WERI-Rb-1 (cell line): ENCODE measurements at regions not wholly inside any gene's neighbourhood (a gene's known extent, or its start where the extent isn't known, plus 50 kb on each side); places are given as distances from the start of the nearest gene placed in this dataset.

Source experiments
- DNase-seq: peaks from one replicate; pipeline ENCODE4 v3.0.0-alpha.2; 2020
- H3K27ac ChIP-seq: fragments of 250-450 bp; sonication (Bioruptor Pico); 2 replicates; pipeline ENCODE4 v1.5.1; 2020; ENCODE audit warnings: mild to moderate bottlenecking, moderate library complexity
- H3K27me3 ChIP-seq: fragments of 250-450 bp; sonication (Bioruptor Pico); 2 replicates; pipeline ENCODE4 v1.5.1; 2021; ENCODE audit warnings: mild to moderate bottlenecking, low read depth, moderate library complexity; ENCODE audit not compliant: insufficient read depth, severe bottlenecking
- H3K36me3 ChIP-seq: fragments of 250-450 bp; sonication (Bioruptor Pico); 2 replicates; pipeline ENCODE4 v1.5.1; 2020; ENCODE audit warnings: mild to moderate bottlenecking, moderate library complexity
- H3K4me3 ChIP-seq: 2 replicates; pipeline ENCODE4 v1.5.1; 2011; ENCODE audit warnings: low read depth, mild to moderate bottlenecking, control low read depth, low read length
- H3K9me3 ChIP-seq: fragments of 250-450 bp; sonication (Bioruptor Pico); 2 replicates; pipeline ENCODE4 v1.5.1; 2021; ENCODE audit warnings: mild to moderate bottlenecking, moderate library complexity; ENCODE audit not compliant: severe bottlenecking
- TF ChIP-seq, protein P1 (sequence below): IDR thresholded peaks from 2 replicates; pipeline ENCODE4 v1.5.1; 2011; ENCODE audit warnings: low read depth, mild to moderate bottlenecking, control low read depth, inconsistent platforms, low read length

DNA sequence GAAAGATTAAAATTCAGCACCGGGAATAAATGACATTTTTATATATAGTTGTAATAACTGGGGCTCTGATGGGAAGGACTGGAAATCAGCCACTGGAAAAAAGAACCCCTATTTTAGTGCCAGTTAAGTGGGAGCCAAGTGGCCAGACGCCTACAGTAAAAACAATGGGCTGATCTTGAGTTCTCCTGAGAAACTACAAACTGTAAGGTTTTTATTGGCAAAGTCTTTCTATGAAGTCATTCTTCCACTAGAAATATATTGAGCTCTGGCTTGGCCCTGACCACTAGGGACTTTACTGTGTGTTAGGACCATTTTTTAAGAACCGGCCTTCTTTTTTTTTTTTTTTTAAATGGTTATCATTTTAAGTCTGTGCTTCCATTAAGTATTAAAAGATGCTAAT is 79.6 kb downstream of the ZNF22 start:
- Histone ChIP-seq H3K27me3 (no peaks in the 10 kb centered on the region), H3K9me3 (no peaks in the 10 kb centered on the region), H3K36me3 (no peaks in the 10 kb centered on the region), H3K27ac (no peak overlapping the region), H3K4me3 (no peak overlapping the region)
- DNase-seq: no peak
- TF ChIP-seq, protein P1, sequence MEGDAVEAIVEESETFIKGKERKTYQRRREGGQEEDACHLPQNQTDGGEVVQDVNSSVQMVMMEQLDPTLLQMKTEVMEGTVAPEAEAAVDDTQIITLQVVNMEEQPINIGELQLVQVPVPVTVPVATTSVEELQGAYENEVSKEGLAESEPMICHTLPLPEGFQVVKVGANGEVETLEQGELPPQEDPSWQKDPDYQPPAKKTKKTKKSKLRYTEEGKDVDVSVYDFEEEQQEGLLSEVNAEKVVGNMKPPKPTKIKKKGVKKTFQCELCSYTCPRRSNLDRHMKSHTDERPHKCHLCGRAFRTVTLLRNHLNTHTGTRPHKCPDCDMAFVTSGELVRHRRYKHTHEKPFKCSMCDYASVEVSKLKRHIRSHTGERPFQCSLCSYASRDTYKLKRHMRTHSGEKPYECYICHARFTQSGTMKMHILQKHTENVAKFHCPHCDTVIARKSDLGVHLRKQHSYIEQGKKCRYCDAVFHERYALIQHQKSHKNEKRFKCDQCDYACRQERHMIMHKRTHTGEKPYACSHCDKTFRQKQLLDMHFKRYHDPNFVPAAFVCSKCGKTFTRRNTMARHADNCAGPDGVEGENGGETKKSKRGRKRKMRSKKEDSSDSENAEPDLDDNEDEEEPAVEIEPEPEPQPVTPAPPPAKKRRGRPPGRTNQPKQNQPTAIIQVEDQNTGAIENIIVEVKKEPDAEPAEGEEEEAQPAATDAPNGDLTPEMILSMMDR: no peak

DNA sequence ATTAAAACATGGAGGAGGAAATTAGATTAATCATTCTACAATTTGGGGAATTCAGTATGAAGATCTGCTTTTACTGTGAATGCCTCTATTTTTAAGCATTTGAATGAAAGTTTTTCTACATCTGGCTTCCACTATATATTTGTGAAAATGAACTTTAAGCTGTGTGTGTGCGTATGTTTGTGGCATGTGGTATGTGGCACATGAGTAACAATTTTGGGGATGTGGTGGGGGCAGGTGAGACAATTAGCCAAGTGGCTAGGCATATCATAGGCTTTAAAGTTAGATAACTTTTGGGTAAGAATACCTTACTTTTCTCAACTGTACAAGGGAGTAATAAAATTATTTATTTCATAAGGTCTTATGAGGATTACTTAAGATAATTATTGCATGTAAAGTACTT is 81.5 kb downstream of the ZNF22 start:
- TF ChIP-seq, protein P1: no peak
- Histone ChIP-seq H3K27me3 (no peaks in the 10 kb centered on the region), H3K4me3 (no peak overlapping the region), H3K36me3 (no peaks in the 10 kb centered on the region), H3K27ac (no peak overlapping the region), H3K9me3 (peaks cover 2% of the 10 kb centered on the region)
- DNase-seq: no peak

DNA sequence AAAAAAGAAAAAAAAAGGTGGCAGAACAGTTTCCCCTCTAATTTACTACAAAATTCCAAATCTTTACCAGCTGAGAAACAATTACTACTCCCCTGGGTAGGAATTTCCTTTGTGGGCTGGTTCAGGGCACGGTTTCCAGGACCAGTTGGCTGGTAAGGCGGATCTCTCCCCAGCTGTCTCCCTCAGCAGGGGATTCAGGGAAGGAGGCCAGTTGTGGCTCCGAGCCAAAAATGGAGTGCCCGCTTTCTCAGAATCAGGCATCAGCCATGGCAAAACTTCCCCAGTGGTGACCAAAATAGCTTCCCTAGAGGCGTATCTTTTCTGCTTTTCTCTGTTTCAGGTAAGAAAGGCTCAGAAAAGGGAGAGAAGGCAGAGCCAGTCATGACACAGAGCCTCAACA is 91.2 kb downstream of the ZNF22 start:
- TF ChIP-seq, protein P1: no peak
- H3K4me3 ChIP-seq: no peak overlapping the region
- H3K27me3 ChIP-seq: no peaks in the 10 kb centered on the region
- no peaks in the 10 kb centered on the region for H3K9me3 ChIP-seq
- H3K27ac ChIP-seq: no peak overlapping the region
- H3K36me3 ChIP-seq: no peaks in the 10 kb centered on the region
- DNase-seq: no peak

GRCh38 chr10:45093945-45094344 is 93.2 kb downstream of the ZNF22 start:
- H3K27ac ChIP-seq: no peak overlapping the region
- H3K27me3 ChIP-seq: no peaks in the 10 kb centered on the region
- no peak for DNase-seq
- no peaks in the 10 kb centered on the region for H3K36me3 ChIP-seq
- TF ChIP-seq, protein P1: no peak
- no peaks in the 10 kb centered on the region for H3K9me3 ChIP-seq
- no peak overlapping the region for H3K4me3 ChIP-seq

GRCh38 chr10:45095286-45095685 is 94.6 kb downstream of the ZNF22 start:
- H3K27ac ChIP-seq: no peak overlapping the region

DNA sequence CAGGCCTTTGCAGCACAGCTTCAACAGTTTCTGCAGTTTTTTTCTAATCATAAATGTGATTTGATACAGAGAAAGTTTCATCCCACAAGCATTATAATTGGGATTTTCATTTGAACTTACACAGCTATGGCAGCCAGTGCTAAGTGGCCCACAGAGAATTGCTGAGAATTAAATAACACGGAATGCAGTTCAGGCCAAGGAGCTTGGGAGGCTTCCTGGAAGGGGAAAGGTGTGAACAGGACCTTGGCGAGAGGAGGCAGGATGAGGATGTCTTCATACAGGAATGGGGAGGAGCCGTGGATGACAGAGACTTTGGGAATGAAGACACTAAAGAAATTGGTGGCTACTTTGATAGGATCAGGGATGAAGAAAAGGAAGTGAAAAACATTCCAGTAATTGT is 95.3 kb downstream of the ZNF22 start:
- Histone ChIP-seq H3K36me3 (no peaks in the 10 kb centered on the region), H3K27ac (no peak overlapping the region), H3K27me3 (no peaks in the 10 kb centered on the region), H3K9me3 (no peaks in the 10 kb centered on the region), H3K4me3 (no peak overlapping the region)
- DNase-seq: no peak
- TF ChIP-seq, protein P1: no peak

More at GRCh38 chr10:45095286-45095685, 94.6 kb downstream of the ZNF22 start:
- no peaks in the 10 kb centered on the region for H3K36me3 ChIP-seq
- H3K9me3 ChIP-seq: no peaks in the 10 kb centered on the region
- H3K4me3 ChIP-seq: no peak overlapping the region
- DNase-seq: no peak
- H3K27me3 ChIP-seq: no peaks in the 10 kb centered on the region
- TF ChIP-seq, protein P1: no peak
